PC-9 (cell line): ENCODE measurements at regions not wholly inside any gene's neighbourhood (a gene's known extent, or its start where the extent isn't known, plus 50 kb on each side); places are given as distances from the start of the nearest gene placed in this dataset.

Experiments used
- CTCF ChIP-seq: fragments of 200-600 bp; sonication (generic); conservative IDR thresholded peaks from 2 replicates; pipeline ENCODE4 v1.6.1; 2017; ENCODE audit warnings: mixed run types, antibody characterized with exemption, mild to moderate bottlenecking, moderate library complexity
- EZH2 ChIP-seq: fragments of 200-600 bp; sonication (generic); IDR thresholded peaks from 2 replicates; pipeline ENCODE4 v1.8.0; 2017; ENCODE audit warnings: antibody characterized with exemption, low read depth

- TF ChIP-seq CTCF = no peak
- TF ChIP-seq EZH2 = no peak
Observed at GRCh38 chr15:95760508-95760907, 570.0 kb upstream of the NR2F2 start.
